Smooth muscle cell (in vitro differentiated cells): ENCODE measurements at regions not wholly inside any gene's neighbourhood (a gene's known extent, or its start where the extent isn't known, plus 50 kb on each side); places are given as distances from the start of the nearest gene placed in this dataset.

Source experiments
- DNase-seq: peaks from one replicate; lab custom pipeline; 2025; ENCODE audit not compliant: unreplicated experiment; lab: John Stamatoyannopoulos, UW
- H2AFZ ChIP-seq: fragments of 200-600 bp; sonication (generic); 2 replicates; pipeline ENCODE4 v1.6.0; 2016; ENCODE audit warnings: antibody characterized with exemption, low read depth, mild to moderate bottlenecking
- H3F3A ChIP-seq: fragments of 200-600 bp; sonication (generic); 2 replicates; pipeline ENCODE4 v1.6.0; 2017; ENCODE audit warnings: antibody characterized with exemption, low read depth
- H3K27ac ChIP-seq: fragments of 200-600 bp; sonication (generic); 2 replicates; pipeline ENCODE4 v1.5.1; 2016; ENCODE audit warnings: low read depth, mild to moderate bottlenecking
- H3K27me3 ChIP-seq: fragments of 200-600 bp; sonication (generic); 2 replicates; pipeline ENCODE4 v1.6.1; 2016; ENCODE audit warnings: low read depth, mild to moderate bottlenecking
- H3K36me3 ChIP-seq: fragments of 200-600 bp; sonication (generic); 2 replicates; pipeline ENCODE4 v1.5.1; 2016; ENCODE audit warnings: low read depth
- H3K4me1 ChIP-seq: fragments of 200-600 bp; sonication (generic); 2 replicates; pipeline ENCODE4 v1.5.1; 2016; ENCODE audit warnings: low read depth
- H3K4me2 ChIP-seq: fragments of 200-600 bp; sonication (generic); 2 replicates; pipeline ENCODE4 v1.6.0; 2016; ENCODE audit warnings: mild to moderate bottlenecking
- H3K4me3 ChIP-seq: fragments of 200-600 bp; sonication (generic); 2 replicates; pipeline ENCODE4 v1.5.1; 2016; ENCODE audit warnings: mild to moderate bottlenecking
- H3K79me2 ChIP-seq: fragments of 200-600 bp; sonication (generic); 2 replicates; pipeline ENCODE4 v1.6.0; 2016; ENCODE audit warnings: low read depth, mild to moderate bottlenecking
- H3K9ac ChIP-seq: fragments of 200-600 bp; sonication (generic); 2 replicates; pipeline ENCODE4 v1.6.0; 2016; ENCODE audit warnings: low read depth
- H3K9me3 ChIP-seq: fragments of 200-600 bp; sonication (generic); replicated peaks from 2 replicates; pipeline ENCODE4 v1.5.1; 2016; ENCODE audit warnings: low read depth
- H4K20me1 ChIP-seq: fragments of 200-600 bp; sonication (generic); 2 replicates; pipeline ENCODE4 v1.6.0; 2016; ENCODE audit warnings: low read depth
- WGBS: methylation state at CpG from one replicate; pipeline ENCODE4 v1.1.7; 2016; ENCODE audit warnings: low lambda C conversion rate; 5-methylcytosine and 5-hydroxymethylcytosine counted together
- TF ChIP-seq, protein P1 (sequence below): fragments of 200-600 bp; sonication (generic); IDR thresholded peaks from 2 replicates; pipeline ENCODE4 v1.5.1; 2017; ENCODE audit warnings: borderline replicate concordance, mild to moderate bottlenecking, antibody characterized with exemption; ENCODE audit not compliant: insufficient read depth, poor library complexity, severe bottlenecking

DNA sequence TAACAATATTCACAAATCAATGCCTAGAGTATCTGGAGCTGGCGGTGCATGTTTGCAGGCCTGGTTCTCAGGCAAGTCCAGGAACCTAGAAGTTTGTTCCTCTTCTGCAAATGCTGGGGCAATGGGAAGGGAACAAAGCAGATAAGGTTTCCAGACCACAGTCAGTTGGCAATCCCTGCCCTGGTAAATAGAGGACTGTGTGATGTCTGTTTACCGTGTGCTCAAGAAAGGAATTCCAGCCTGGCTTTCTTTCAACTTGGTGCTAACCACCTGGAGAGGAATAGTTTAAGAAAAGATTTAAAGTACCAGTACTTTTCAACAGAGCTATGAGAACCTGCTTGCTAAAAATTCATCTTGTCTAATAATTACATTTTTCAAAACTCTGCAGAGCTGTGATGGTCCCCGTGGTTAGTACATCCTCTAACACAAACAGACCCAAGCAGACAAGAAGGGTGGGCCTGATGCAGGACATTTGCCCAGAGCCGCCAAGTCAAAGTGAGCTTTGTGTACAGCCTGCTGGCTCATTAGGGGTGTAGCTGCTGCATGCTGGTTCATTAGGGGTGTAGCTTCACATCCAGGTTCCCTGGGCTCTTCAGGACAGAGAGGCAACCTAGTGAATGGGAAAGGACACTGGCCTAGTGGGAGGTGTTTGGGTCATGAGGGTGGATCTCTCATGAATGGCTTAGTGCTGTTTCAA lies 220.5 kb downstream of the SQOR start:
- H3K79me2 ChIP-seq = no peaks in the 10 kb centered on the region
- H4K20me1 ChIP-seq = no peaks in the 10 kb centered on the region
- no peaks in the 10 kb centered on the region for H3K27me3 ChIP-seq
- H3K9ac ChIP-seq = no peak overlapping the region
- no peak overlapping the region for H2AFZ ChIP-seq
- peak overlapping the region; percentile 78 for H3K27ac ChIP-seq
- DNase-seq = no peak
- no peaks in the 10 kb centered on the region for H3K4me1 ChIP-seq
- no peak overlapping the region for H3K4me3 ChIP-seq
- no peak overlapping the region for H3K4me2 ChIP-seq
- 72% methylated on average over 4 of the region's 4 CpGs for WGBS
- no peaks in the 10 kb centered on the region for H3K36me3 ChIP-seq
- no peaks in the 10 kb centered on the region for H3K9me3 ChIP-seq
- H3F3A ChIP-seq = no peaks in the 10 kb centered on the region
- TF ChIP-seq, protein P1, sequence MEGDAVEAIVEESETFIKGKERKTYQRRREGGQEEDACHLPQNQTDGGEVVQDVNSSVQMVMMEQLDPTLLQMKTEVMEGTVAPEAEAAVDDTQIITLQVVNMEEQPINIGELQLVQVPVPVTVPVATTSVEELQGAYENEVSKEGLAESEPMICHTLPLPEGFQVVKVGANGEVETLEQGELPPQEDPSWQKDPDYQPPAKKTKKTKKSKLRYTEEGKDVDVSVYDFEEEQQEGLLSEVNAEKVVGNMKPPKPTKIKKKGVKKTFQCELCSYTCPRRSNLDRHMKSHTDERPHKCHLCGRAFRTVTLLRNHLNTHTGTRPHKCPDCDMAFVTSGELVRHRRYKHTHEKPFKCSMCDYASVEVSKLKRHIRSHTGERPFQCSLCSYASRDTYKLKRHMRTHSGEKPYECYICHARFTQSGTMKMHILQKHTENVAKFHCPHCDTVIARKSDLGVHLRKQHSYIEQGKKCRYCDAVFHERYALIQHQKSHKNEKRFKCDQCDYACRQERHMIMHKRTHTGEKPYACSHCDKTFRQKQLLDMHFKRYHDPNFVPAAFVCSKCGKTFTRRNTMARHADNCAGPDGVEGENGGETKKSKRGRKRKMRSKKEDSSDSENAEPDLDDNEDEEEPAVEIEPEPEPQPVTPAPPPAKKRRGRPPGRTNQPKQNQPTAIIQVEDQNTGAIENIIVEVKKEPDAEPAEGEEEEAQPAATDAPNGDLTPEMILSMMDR = no peak

DNA sequence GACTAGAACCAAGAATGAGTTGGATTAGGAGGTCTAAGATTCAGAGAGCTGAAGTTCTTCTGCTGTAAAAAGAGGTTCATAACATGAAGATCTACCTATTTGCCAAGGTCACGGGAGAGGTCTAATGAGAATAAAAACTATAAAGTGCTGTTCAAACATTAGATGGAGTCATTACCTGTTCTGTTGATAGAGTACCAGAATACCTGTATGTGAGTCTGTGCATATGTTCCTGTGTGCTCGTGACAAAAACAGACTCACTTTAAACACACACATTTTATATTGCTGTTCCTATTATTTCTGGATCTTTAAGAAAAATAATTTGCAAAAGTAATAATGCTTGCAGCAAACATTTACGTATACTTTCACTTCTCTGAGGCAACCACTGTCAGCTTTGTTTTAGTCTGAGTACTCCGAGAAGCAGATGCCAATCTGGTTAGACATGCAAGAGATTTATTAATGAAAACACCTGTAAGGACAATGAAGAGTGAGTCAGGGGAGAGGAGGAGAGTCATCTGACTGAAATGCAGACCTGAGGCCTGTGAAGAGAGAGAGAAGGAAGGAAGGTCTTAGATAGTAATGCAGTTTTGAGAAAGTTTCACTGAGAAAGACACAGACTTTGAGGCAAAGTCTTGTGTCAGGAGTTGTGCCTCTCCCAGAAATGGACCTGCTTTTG lies 221.2 kb downstream of the SQOR start:
- no peaks in the 10 kb centered on the region for H3K27me3 ChIP-seq
- no peaks in the 10 kb centered on the region for H3K79me2 ChIP-seq
- H3K27ac ChIP-seq = peak overlapping the region; percentile 78
- H3K4me3 ChIP-seq = no peak overlapping the region
- WGBS = 80% methylated on average over 4 of the region's 4 CpGs
- TF ChIP-seq, protein P1 = no peak
- no peaks in the 10 kb centered on the region for H3F3A ChIP-seq
- no peak overlapping the region for H3K4me2 ChIP-seq
- H3K4me1 ChIP-seq = no peaks in the 10 kb centered on the region
- no peak for DNase-seq
- H3K9me3 ChIP-seq = no peaks in the 10 kb centered on the region
- no peak overlapping the region for H2AFZ ChIP-seq
- H4K20me1 ChIP-seq = no peaks in the 10 kb centered on the region
- H3K9ac ChIP-seq = no peak overlapping the region
- H3K36me3 ChIP-seq = no peaks in the 10 kb centered on the region

DNA sequence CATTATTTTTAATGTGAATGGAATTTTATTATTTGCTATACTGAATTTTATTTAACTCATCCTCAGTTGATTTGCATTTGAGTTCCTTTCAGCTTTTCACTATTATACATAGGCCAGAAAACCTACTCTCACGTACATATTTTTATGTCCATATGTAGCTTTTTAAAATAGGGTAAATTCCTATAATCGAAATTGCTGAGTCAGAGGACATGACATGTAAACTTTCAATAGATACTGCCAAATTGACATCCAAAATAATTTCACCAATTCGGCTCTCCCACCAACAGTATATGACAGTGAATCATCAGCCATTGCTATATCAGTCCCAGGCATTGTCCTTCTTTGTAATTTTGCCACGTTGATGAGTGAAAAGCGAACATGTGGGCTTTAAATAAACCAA lies 222.5 kb downstream of the SQOR start:
- TF ChIP-seq, protein P1 = no peak
- Histone ChIP-seq H2AFZ (no peak overlapping the region), H4K20me1 (no peaks in the 10 kb centered on the region), H3K4me1 (no peaks in the 10 kb centered on the region), H3K4me3 (no peak overlapping the region), H3K9ac (no peak overlapping the region), H3K4me2 (no peak overlapping the region), H3K27me3 (no peaks in the 10 kb centered on the region), H3K79me2 (no peaks in the 10 kb centered on the region), H3F3A (no peaks in the 10 kb centered on the region), H3K36me3 (no peaks in the 10 kb centered on the region), H3K27ac (no peak overlapping the region), H3K9me3 (no peaks in the 10 kb centered on the region)
- 92% methylated on average over 5 of the region's 5 CpGs for WGBS
- no peak for DNase-seq

DNA sequence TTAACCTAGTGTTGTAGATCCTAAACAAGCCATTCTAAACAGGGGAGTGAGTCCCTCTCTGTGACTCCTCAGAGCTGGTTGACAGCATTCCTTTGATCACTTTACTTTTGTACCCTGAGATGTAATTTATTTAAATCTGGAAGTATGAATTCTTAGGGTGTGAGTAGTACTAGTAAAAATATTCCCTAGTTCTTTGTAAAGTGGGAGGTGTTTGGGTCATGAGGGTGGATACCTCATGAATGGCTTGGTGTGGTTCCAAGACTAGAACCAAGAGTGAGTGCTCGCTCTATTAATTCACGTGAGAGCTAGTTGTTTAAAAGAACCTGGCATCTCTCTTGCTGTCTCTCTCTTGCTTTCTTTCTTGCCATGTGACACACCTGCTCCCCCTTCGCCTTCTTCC lies 223.7 kb downstream of the SQOR start:
- H3F3A ChIP-seq = no peaks in the 10 kb centered on the region
- H3K9ac ChIP-seq = no peak overlapping the region
- no peak overlapping the region for H3K27ac ChIP-seq
- 93% methylated on average over 3 of the region's 3 CpGs for WGBS
- no peak for DNase-seq
- no peak overlapping the region for H3K4me3 ChIP-seq
- no peaks in the 10 kb centered on the region for H3K27me3 ChIP-seq
- H3K36me3 ChIP-seq = no peaks in the 10 kb centered on the region
- H3K9me3 ChIP-seq = no peaks in the 10 kb centered on the region
- no peak overlapping the region for H3K4me2 ChIP-seq
- no peaks in the 10 kb centered on the region for H3K4me1 ChIP-seq
- no peaks in the 10 kb centered on the region for H3K79me2 ChIP-seq
- H4K20me1 ChIP-seq = no peaks in the 10 kb centered on the region
- TF ChIP-seq, protein P1 = no peak
- no peak overlapping the region for H2AFZ ChIP-seq
